HG03025 (cell line): ENCODE measurements at regions not wholly inside any gene's neighbourhood (a gene's known extent, or its start where the extent isn't known, plus 50 kb on each side); places are given as distances from the start of the nearest gene placed in this dataset.
"Not testable (repeated sequence)": the region's sequence is repeated elsewhere in the genome, so short reads cannot be mapped to it uniquely, and the experiment has no call there.

Experiments
- ATAC-seq: cut with Tn5 transposase; IDR thresholded peaks from one replicate; pipeline ENCODE4 v1.9.1; 2021; ENCODE audit warnings: mild to moderate bottlenecking, moderate library complexity; ENCODE audit not compliant: unreplicated experiment, low FRiP score

GRCh38 chr13:91248249-91248648 is 99.2 kb upstream of the MIR17HG start:
- ATAC-seq, result no peak

DNA sequence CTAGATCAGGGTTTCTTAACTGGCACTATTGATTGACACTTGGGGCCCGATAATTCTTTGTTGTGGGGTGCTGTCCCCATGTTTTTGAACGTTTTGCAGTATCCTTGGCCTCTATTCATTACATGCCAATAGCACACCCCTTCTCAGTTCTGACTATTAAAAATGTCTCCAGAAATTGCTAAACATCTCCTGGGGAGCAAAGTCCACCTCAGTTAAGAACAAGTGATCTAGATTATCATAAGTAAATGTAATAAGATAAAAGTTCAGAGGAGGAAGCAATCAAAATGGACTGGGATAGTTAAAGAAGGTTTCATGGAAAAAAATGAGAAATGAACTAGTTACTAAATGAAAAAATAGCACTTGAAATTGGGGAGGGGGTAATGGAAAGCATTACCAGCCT is 98.1 kb upstream of the MIR17HG start:
- no peak for ATAC-seq

GRCh38 chr13:91249861-91250260 is 97.6 kb upstream of the MIR17HG start:
- ATAC-seq, result no peak

GRCh38 chr13:91251573-91251972 is 95.9 kb upstream of the MIR17HG start:
- not testable (repeated sequence) for ATAC-seq

DNA sequence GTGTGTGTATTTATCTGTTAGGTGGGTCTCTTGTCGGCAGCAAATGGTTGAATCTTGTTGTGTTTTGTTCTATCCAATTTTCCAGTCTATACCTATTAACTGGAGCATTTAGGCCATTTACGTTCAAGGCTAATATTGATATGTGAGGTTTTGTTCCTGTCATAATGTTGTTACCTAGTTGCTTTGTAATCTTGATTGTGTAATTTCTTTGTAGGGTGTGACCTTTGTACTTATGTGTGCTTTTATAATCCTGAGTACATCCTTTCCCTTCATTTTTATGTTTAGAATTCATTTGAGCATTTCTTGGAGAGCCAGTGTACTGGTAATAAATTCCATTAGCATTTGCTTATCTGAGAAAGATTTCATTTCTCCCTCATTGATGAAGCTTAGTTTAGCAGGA is 83.0 kb upstream of the MIR17HG start:
- no peak for ATAC-seq

DNA sequence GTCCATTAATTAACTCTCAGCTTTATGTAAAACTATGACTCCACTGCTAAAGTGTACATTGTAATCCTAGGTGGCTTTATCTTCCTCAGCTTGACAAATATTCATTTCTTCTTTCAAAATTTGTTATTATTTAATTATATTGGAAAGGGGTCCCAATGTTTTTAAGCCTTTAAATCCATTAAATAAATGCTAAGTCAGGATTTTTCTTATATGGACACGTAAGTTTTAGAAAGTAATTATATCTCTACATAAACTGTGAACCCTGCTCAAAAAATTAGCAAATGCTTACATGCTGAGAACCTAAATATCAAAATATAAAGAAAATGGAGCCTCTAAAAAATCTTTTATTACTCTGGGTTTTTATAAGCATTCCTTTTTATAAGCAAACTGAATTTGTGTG is 78.2 kb upstream of the MIR17HG start:
- ATAC-seq, result no peak

DNA sequence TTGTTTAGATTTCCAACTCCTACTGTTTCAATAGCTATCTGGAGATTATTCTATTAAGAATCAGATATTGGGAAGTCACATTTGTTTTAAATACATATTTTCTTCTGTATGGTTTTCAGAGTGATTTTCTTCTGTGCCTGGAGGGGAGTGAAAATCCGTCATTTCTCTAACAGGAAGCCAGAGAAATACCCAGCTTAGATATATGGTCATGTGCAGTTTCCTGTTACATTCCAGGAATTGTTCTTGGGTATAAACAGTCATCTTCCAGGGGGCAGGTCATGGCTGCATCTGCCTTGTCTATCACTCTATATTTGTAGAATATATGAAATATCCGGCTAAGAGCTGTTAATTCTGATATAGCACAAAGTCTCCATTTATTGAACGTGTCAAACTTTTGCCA is 77.5 kb upstream of the MIR17HG start:
- ATAC-seq, result no peak

DNA sequence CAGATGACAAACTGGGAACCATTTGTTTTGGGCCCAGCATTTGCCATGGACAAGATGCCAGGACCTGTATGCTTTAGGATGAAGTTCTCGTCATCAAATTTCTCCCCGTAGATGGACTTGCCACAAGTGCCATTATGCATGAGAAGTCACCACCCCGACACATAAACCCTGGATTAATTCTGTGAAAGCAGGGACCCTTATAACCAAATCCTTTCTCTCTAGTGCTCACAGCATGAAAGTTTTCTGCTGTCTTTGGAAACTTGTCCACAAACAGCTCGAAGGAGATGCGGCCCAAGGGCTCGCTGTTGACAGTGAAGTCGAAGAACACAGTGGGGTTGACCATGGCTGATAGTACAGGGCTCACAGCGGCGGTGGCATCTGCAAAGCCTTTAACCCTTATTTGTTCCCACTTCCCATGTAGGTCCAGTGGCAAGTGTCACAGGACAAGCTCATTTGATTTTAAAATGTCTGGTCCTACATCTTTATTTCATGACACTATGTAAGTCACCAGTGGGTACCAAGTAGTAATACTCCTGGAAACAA is 75.2 kb upstream of the MIR17HG start:
- ATAC-seq, result no peak

DNA sequence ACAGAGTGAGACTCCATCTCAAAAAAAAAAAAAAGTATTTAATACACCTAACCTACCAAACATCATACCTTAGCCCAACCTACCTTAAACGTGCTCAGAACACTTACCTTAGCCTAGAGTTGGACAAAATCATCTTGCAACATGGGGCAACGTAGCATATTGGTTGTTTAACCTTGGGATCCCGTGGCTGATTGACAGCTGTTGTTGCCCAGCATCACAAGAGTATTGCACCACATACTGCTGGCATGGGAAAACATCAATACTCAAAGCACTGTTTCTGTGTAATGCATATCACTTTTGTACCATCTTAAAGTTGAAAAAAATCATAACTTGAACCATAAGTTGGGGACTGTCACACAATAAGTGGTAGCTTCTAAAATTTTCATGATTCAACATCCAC is 73.8 kb upstream of the MIR17HG start:
- no peak for ATAC-seq

DNA sequence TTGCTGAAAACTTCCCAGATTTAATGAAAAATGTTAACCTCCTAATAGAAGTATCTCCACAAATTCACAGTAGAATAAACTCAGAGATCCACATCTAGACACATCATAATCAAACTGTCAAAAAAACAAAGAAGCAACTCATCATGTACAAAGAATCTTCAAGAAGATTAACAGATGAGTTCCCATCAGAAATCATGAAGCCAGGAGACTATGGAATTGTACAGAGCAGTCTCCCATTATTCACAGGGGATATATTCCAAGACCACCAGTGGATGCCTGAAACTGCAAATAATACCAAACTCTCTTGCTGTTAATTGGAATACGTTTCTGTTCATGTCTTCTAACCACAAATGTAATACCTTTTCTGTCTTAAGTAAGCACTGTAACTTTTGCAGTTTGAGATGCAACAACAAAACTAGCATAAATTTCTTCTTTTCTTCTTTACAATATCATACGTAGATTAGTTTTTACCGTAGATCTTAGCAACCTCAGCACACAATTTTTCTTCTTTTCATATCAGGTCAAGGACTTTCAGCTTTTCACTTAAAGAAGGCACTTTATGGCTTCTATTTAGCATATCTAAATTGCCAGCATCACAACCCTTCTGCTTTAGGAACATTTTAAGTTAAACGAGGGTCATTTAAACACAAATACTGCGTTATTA is 70.3 kb upstream of the MIR17HG start:
- ATAC-seq, result no peak

- no peak for ATAC-seq
These were observed 69.2 kb upstream of the MIR17HG start for GRCh38 chr13:91278291-91278690.

DNA sequence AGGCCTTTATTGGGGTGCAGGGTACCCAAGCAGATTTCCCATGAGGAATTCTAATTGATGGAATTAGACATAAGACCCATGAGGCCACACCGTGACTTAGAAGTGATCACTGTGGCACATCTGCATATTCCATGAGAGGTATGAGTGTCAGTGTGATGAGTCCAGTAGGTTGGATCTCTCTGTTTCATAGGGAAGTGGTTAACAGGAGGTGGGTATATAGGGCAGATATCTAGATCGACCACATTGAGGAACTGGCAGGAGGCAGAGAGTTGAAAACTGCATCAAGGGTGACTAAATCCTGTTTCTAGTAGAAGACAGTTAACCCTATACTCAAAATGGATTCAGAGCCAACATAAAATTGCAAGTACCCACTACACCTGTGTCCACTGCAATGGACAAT is 68.6 kb upstream of the MIR17HG start:
- ATAC-seq, result no peak

DNA sequence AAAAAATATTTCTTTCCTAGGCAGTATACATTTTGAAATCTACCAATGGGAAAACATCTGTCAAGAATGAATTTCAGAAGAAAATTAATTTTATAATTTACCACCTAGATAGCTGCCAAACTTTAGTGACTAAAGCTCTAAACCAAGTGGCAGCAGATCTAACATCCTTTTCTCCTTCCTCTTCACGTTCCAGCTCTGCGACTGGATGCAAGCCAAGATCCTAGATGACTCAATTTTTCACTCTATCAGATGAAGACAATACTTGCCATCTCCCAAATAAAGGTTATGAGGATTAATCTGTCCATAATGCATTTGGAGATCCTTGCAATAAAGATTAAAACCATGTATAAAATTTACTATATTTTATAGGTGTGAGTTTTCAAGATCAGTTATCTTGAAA is 66.7 kb upstream of the MIR17HG start:
- no peak for ATAC-seq

DNA sequence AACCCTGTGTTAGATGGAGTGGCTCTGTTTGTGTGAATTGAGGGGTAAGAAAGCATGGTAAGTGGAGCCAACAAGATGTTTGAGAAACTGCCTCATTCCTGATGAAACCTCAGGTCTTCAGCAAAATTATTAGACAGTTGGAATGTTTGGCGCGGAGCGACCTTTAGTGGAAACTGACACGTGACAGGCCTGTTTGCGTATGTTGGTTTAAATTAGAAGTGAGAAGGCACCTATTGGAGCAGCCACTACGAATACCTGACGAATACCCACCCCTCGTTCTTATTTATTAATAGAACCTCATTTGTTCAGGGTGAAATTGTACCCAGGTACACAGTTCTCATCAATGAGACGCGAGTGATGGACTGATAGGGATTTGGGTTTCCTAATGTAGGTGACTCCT is 63.2 kb upstream of the MIR17HG start:
- no peak for ATAC-seq

DNA sequence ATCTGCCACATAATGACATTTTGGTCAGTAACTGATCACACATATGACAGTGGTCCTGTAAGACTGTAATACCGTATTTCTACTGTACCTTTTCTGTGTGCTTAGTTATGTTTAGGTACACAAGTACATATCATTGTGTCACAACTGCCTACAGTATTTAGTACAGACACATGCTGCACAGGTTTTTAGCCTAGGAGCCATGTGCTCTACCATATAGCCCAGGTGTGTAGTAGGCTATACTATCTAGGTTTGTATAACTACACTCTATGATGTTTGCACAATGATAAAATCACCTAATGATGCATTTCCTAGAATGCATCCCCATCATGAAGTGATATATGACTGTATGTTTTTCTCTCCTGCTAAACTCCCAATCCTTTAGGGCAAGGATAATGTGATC is 61.2 kb upstream of the MIR17HG start:
- ATAC-seq, result no peak

- no peak for ATAC-seq
These were observed 56.4 kb upstream of the MIR17HG start for GRCh38 chr13:91291078-91291477.

GRCh38 chr13:91292630-91293221 is 54.8 kb upstream of the MIR17HG start:
- ATAC-seq, result no peak

DNA sequence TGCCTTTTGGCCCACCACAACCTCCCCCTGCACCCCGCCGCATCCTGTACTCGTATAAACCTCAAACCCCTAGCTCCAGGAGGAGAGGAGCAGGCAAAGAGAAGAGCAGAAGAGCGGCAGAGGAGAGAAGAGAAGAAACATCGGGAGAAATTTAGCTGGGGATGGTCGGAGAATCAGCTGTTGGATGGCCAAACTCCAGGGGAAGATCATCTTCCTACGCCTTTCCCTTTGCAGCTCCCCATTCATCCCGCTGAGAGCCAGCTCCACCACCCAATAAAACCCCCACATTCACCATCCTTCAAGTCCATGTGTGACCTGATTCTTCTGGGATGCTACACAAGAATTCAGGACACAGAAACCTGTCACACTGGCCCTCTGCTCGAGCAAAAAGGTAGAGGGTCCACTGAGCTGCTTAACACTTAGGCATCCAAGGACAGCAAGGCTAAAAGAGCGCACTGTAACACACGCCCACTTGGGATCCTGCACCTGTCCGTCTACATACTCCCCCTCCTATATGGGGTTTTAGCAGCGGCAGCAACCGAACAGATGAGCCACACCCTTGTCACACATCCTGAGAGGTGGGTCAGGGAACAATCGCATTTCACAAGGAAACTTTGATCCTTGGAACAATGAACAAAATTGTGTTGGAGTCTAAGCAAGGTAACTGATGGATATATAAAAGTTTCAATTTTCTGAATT is 51.6 kb upstream of the MIR17HG start:
- ATAC-seq, result no peak

GRCh38 chr13:91297503-91297902 is 50.0 kb upstream of the MIR17HG start:
- ATAC-seq, result no peak
